H9 (cell line): ENCODE measurements at regions not wholly inside any gene's neighbourhood (a gene's known extent, or its start where the extent isn't known, plus 50 kb on each side); places are given as distances from the start of the nearest gene placed in this dataset.

Experiments
- DNase-seq: peaks from one replicate; pipeline ENCODE4 v3.0.0-alpha.2; 2017
- H2AFZ ChIP-seq: one replicate; pipeline ENCODE4 v1.6.1; 2013; ENCODE audit warnings: mild to moderate bottlenecking, low read length, control low read depth, moderate library complexity
- H2AK5ac ChIP-seq: 2 replicates; pipeline ENCODE4 v1.6.1; 2013; ENCODE audit warnings: low read length, control low read depth, mixed read lengths; ENCODE audit not compliant: insufficient read length
- H2BK120ac ChIP-seq: one replicate; pipeline ENCODE4 v1.6.1; 2013; ENCODE audit warnings: low read depth, mild to moderate bottlenecking, low read length, control low read depth, inconsistent platforms; ENCODE audit not compliant: poor library complexity, severe bottlenecking
- H2BK12ac ChIP-seq: 2 replicates; pipeline ENCODE4 v1.6.1; 2013; ENCODE audit warnings: low read length, control low read depth, mixed read lengths, low read depth; ENCODE audit not compliant: insufficient read length
- H2BK15ac ChIP-seq: 2 replicates; pipeline ENCODE4 v1.6.1; 2013; ENCODE audit warnings: low read depth, low read length, control low read depth
- H2BK20ac ChIP-seq: one replicate; pipeline ENCODE4 v1.6.1; 2013; ENCODE audit warnings: low read depth, mild to moderate bottlenecking, low read length, control low read depth, inconsistent platforms; ENCODE audit not compliant: poor library complexity, severe bottlenecking
- H2BK5ac ChIP-seq: 2 replicates; pipeline ENCODE4 v1.6.1; 2013; ENCODE audit warnings: low read length, control low read depth, mixed read lengths; ENCODE audit not compliant: insufficient read length
- H3K14ac ChIP-seq: 2 replicates; pipeline ENCODE4 v1.6.1; 2013; ENCODE audit warnings: low read length, control low read depth; ENCODE audit not compliant: insufficient read depth
- H3K18ac ChIP-seq: 2 replicates; pipeline ENCODE4 v1.6.1; 2013; ENCODE audit warnings: low read depth, mild to moderate bottlenecking, mixed read lengths, low read length, control low read depth; ENCODE audit not compliant: insufficient read length
- H3K23ac ChIP-seq: 2 replicates; pipeline ENCODE4 v1.6.1; 2013; ENCODE audit warnings: low read length, control low read depth, mixed read lengths, low read depth; ENCODE audit not compliant: insufficient read length
- H3K23me2 ChIP-seq: 2 replicates; pipeline ENCODE4 v1.6.1; 2013; ENCODE audit warnings: low read depth, mild to moderate bottlenecking, mixed read lengths, low read length, control low read depth; ENCODE audit not compliant: insufficient read length, poor library complexity, severe bottlenecking
- H3K27ac ChIP-seq: 2 replicates; pipeline ENCODE4 v1.5.1; 2013; ENCODE audit warnings: low read length, control low read depth, mixed read lengths, low read depth; ENCODE audit not compliant: insufficient read length
- H3K27me3 ChIP-seq: 2 replicates; pipeline ENCODE4 v1.6.1; 2013; ENCODE audit warnings: low read length, control low read depth, inconsistent platforms; ENCODE audit not compliant: insufficient read depth
- H3K4ac ChIP-seq: 2 replicates; pipeline ENCODE4 v1.6.1; 2013; ENCODE audit warnings: low read depth, mild to moderate bottlenecking, control low read depth, inconsistent platforms, low read length, moderate library complexity
- H3K4me1 ChIP-seq: 2 replicates; pipeline ENCODE4 v1.6.1; 2013; ENCODE audit warnings: low read length, control low read depth, inconsistent platforms; ENCODE audit not compliant: insufficient read depth
- H3K4me2 ChIP-seq: 2 replicates; pipeline ENCODE4 v1.6.1; 2013; ENCODE audit warnings: low read length, control low read depth, mixed read lengths; ENCODE audit not compliant: insufficient read length, insufficient read depth
- H3K56ac ChIP-seq: 2 replicates; pipeline ENCODE4 v1.6.1; 2013; ENCODE audit warnings: low read depth, mild to moderate bottlenecking, mixed read lengths, low read length, control low read depth; ENCODE audit not compliant: insufficient read length
- H3K79me1 ChIP-seq: 2 replicates; pipeline ENCODE4 v1.6.1; 2013; ENCODE audit warnings: low read depth, mild to moderate bottlenecking, moderate library complexity, low read length, control low read depth, inconsistent platforms; ENCODE audit not compliant: insufficient read depth, poor library complexity, severe bottlenecking
- H3K79me2 ChIP-seq: 2 replicates; pipeline ENCODE4 v1.6.1; 2013; ENCODE audit warnings: low read length, control low read depth, inconsistent platforms; ENCODE audit not compliant: insufficient read depth
- H3K9ac ChIP-seq: 2 replicates; pipeline ENCODE4 v1.6.1; 2013; ENCODE audit warnings: low read length, control low read depth, mixed read lengths; ENCODE audit not compliant: insufficient read length; ENCODE audit errors: extremely low read depth
- H3K9me3 ChIP-seq: one replicate; pipeline ENCODE4 v1.6.1; 2013; ENCODE audit warnings: low read depth, low read length, inconsistent platforms; ENCODE audit not compliant: control insufficient read depth
- H3T11ph ChIP-seq: one replicate; pipeline ENCODE4 v1.6.1; 2013; ENCODE audit warnings: mild to moderate bottlenecking, low read length, control low read depth, inconsistent platforms
- H4K20me1 ChIP-seq: one replicate; pipeline ENCODE4 v1.6.1; 2013; ENCODE audit not compliant: control insufficient read depth, insufficient read length, insufficient read depth
- H4K5ac ChIP-seq: 2 replicates; pipeline ENCODE4 v1.6.1; 2013; ENCODE audit warnings: low read depth, mild to moderate bottlenecking, mixed read lengths, low read length, control low read depth; ENCODE audit not compliant: insufficient read length
- H4K8ac ChIP-seq: replicated peaks from 2 replicates; pipeline ENCODE4 v1.6.1; 2013; ENCODE audit warnings: low read length, control low read depth, mixed read lengths, low read depth; ENCODE audit not compliant: insufficient read length
- H4K91ac ChIP-seq: 2 replicates; pipeline ENCODE4 v1.6.1; 2013; ENCODE audit warnings: low read depth, mild to moderate bottlenecking, moderate library complexity, mixed read lengths, low read length, control low read depth; ENCODE audit not compliant: insufficient read length
- H3K27ac Mint-ChIP-seq, 3 experiments: 2 replicates in 2 of 3; 3 replicates in 1 of 3; pipeline ENCODE4 v1.8.0; 2020 to 2021; ENCODE audit warnings: mixed read lengths in 3 of 3, mild to moderate bottlenecking in 1 of 3, moderate library complexity in 1 of 3
- H3K27me3 Mint-ChIP-seq: 2 replicates; pipeline ENCODE4 v1.8.0; 2021; ENCODE audit warnings: low read depth, mild to moderate bottlenecking, moderate library complexity, mixed read lengths
- H3K36me3 Mint-ChIP-seq, 3 experiments: 2 replicates in 2 of 3; 3 replicates in 1 of 3; pipeline ENCODE4 v1.8.0; 2020 to 2021; ENCODE audit warnings: low read depth in 3 of 3, mixed read lengths in 3 of 3; ENCODE audit not compliant: insufficient read depth in 1 of 3
- H3K4me1 Mint-ChIP-seq, 2 experiments: 2 replicates each; pipeline ENCODE4 v1.8.0; 2020; ENCODE audit warnings: mixed read lengths in 2 of 2
- H3K4me3 Mint-ChIP-seq, 2 experiments: 2 replicates in 1 of 2; 3 replicates in 1 of 2; pipeline ENCODE4 v1.8.0; 2020 to 2021; ENCODE audit warnings: mild to moderate bottlenecking in 2 of 2, mixed read lengths in 2 of 2, moderate library complexity in 1 of 2
- H3K9me3 Mint-ChIP-seq, 2 experiments: 2 replicates in 1 of 2; 3 replicates in 1 of 2; pipeline ENCODE4 v1.8.0; 2020; ENCODE audit warnings: mild to moderate bottlenecking in 2 of 2, mixed read lengths in 2 of 2, moderate library complexity in 1 of 2
- WGBS: extraction: QIAGEN DNeasy Blood & Tissue Kit; methylation state at CpG from one replicate; pipeline ENCODE4 v1.1.7; 2013; ENCODE audit warnings: missing lambda C conversion rate, low lambda C conversion rate, mixed read lengths; ENCODE audit not compliant: insufficient read length; ENCODE audit errors: extremely low coverage; 5-methylcytosine and 5-hydroxymethylcytosine counted together
- TF ChIP-seq, protein P1 (sequence below): fragments of 200-600 bp; sonication (generic); conservative IDR thresholded peaks from 3 replicates; pipeline ENCODE4 v1.8.0; 2021; ENCODE audit warnings: antibody characterized with exemption, mild to moderate bottlenecking

DNA sequence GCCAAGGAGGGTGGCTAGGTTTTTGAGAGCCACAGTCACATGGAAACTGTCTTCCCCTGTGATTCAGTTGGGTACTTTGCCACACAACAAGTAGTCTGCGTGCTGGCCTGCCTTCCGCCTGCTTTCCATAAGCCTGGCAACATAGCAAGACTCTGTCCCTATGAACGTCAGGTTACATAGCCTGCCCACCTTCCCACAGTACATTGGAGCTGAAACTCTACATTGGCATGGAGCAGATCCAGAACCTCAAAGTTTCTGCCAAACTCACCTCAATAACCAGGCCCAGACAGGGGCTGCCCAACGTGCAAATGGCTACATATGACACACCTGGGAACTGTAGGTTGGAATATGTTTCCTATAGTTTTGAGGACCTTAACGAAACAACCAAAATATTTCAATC is 140.6 kb upstream of the PRICKLE2 start:
- H3K4me3 Mint-ChIP-seq: no peak overlapping the region
- H3K27me3 Mint-ChIP-seq: no peaks in the 10 kb centered on the region; the same call in 1 of the 2 replicates
- no peak overlapping the region for H3K4me2 ChIP-seq
- H3K27me3 ChIP-seq: no peaks in the 10 kb centered on the region
- peaks cover 16 to 18% of the 10 kb centered on the region in 2 experiments for H3K4me1 Mint-ChIP-seq
- H2AK5ac ChIP-seq: no peak overlapping the region
- no peaks in the 10 kb centered on the region for H4K20me1 ChIP-seq
- no peak overlapping the region for H3K4ac ChIP-seq
- no peaks in the 10 kb centered on the region for H3K9me3 Mint-ChIP-seq
- no peak overlapping the region for H4K8ac ChIP-seq
- H2BK5ac ChIP-seq: no peak overlapping the region
- no peaks in the 10 kb centered on the region for H3K36me3 Mint-ChIP-seq
- H3K27ac Mint-ChIP-seq: no peak overlapping the region
- no CpG with 5 or more reads among the region's 5 CpGs for WGBS
- no peak overlapping the region for H3T11ph ChIP-seq
- H3K79me1 ChIP-seq: no peaks in the 10 kb centered on the region
- no peak overlapping the region for H3K18ac ChIP-seq
- no peak overlapping the region for H3K14ac ChIP-seq
- H3K23ac ChIP-seq: no peak overlapping the region
- H2AFZ ChIP-seq: no peak overlapping the region
- H2BK15ac ChIP-seq: no peak overlapping the region
- H4K91ac ChIP-seq: no peak overlapping the region
- H3K9me3 ChIP-seq: no peaks in the 10 kb centered on the region
- H2BK20ac ChIP-seq: no peak overlapping the region
- no peak overlapping the region for H3K56ac ChIP-seq
- no peak overlapping the region for H2BK120ac ChIP-seq
- no peak overlapping the region for H3K27ac ChIP-seq
- DNase-seq: no peak
- TF ChIP-seq, protein P1, sequence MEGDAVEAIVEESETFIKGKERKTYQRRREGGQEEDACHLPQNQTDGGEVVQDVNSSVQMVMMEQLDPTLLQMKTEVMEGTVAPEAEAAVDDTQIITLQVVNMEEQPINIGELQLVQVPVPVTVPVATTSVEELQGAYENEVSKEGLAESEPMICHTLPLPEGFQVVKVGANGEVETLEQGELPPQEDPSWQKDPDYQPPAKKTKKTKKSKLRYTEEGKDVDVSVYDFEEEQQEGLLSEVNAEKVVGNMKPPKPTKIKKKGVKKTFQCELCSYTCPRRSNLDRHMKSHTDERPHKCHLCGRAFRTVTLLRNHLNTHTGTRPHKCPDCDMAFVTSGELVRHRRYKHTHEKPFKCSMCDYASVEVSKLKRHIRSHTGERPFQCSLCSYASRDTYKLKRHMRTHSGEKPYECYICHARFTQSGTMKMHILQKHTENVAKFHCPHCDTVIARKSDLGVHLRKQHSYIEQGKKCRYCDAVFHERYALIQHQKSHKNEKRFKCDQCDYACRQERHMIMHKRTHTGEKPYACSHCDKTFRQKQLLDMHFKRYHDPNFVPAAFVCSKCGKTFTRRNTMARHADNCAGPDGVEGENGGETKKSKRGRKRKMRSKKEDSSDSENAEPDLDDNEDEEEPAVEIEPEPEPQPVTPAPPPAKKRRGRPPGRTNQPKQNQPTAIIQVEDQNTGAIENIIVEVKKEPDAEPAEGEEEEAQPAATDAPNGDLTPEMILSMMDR: no peak
- no peak overlapping the region for H2BK12ac ChIP-seq
- H3K9ac ChIP-seq: no peak overlapping the region
- no peak overlapping the region for H4K5ac ChIP-seq
- no peaks in the 10 kb centered on the region for H3K4me1 ChIP-seq
- no peaks in the 10 kb centered on the region for H3K23me2 ChIP-seq
- no peaks in the 10 kb centered on the region for H3K79me2 ChIP-seq
